ENCODE measurements at regions not wholly inside any gene's neighbourhood (a gene's known extent, or its start where the extent isn't known, plus 50 kb on each side); places are given as distances from the start of the nearest gene placed in this dataset.
A peak's percentile ranks its signal among the peaks of the same experiment; 100 is the strongest.

GRCh38 chr6:40340957-40341356 lies 246.2 kb downstream of the LRFN2 start:
- no peak for DNase-seq (ENCODE audit: extremely low read depth in 1 of 11, low read depth in 9 of 11, low spot score in 4 of 11)

- no peak for DNase-seq (ENCODE audit: extremely low read depth in 1 of 11, low read depth in 9 of 11, low spot score in 4 of 11)
Observed at GRCh38 chr6:40340196-40340595, 247.0 kb downstream of the LRFN2 start.

GRCh38 chr6:40338306-40338705 lies 248.9 kb downstream of the LRFN2 start:
- no peak for DNase-seq (ENCODE audit: extremely low read depth in 1 of 11, low read depth in 9 of 11, low spot score in 4 of 11)

- peak in 5 of 11 donors; percentile 29 to 55 (median 47) for DNase-seq (ENCODE audit: extremely low read depth in 1 of 11, low read depth in 9 of 11, low spot score in 4 of 11)
Observed at GRCh38 chr6:40336940-40337760, 250.0 kb downstream of the LRFN2 start.

- DNase-seq (ENCODE audit: extremely low read depth in 1 of 11, low read depth in 9 of 11, low spot score in 4 of 11) = no peak
Observed at GRCh38 chr6:40336296-40336695, 250.9 kb downstream of the LRFN2 start.

- DNase-seq (ENCODE audit: extremely low read depth in 1 of 11, low read depth in 9 of 11, low spot score in 4 of 11) = no peak
Observed at GRCh38 chr6:40334496-40335270, 252.5 kb downstream of the LRFN2 start.

GRCh38 chr6:40331545-40331944 lies 255.6 kb downstream of the LRFN2 start:
- no peak for DNase-seq (ENCODE audit: extremely low read depth in 1 of 11, low read depth in 9 of 11, low spot score in 4 of 11)

GRCh38 chr6:40330301-40330721 lies 256.9 kb downstream of the LRFN2 start:
- DNase-seq (ENCODE audit: extremely low read depth in 1 of 11, low read depth in 9 of 11, low spot score in 4 of 11) = no peak

- DNase-seq (ENCODE audit: extremely low read depth in 1 of 11, low read depth in 9 of 11, low spot score in 4 of 11) = no peak
Observed at GRCh38 chr6:40328986-40329545, 258.1 kb downstream of the LRFN2 start.

GRCh38 chr6:40328386-40328985 lies 258.7 kb downstream of the LRFN2 start:
- DNase-seq (ENCODE audit: extremely low read depth in 1 of 11, low read depth in 9 of 11, low spot score in 4 of 11) = peak in 1 of 11 donors; percentile 29

GRCh38 chr6:40326714-40327421 lies 260.3 kb downstream of the LRFN2 start:
- DNase-seq (ENCODE audit: extremely low read depth in 1 of 11, low read depth in 9 of 11, low spot score in 4 of 11) = no peak

GRCh38 chr6:40325791-40326190 lies 261.4 kb downstream of the LRFN2 start:
- no peak for DNase-seq (ENCODE audit: extremely low read depth in 1 of 11, low read depth in 9 of 11, low spot score in 4 of 11)

GRCh38 chr6:40325041-40325440 lies 262.1 kb downstream of the LRFN2 start:
- DNase-seq (ENCODE audit: extremely low read depth in 1 of 11, low read depth in 9 of 11, low spot score in 4 of 11) = no peak

GRCh38 chr6:40323881-40324634 lies 263.1 kb downstream of the LRFN2 start:
- DNase-seq (ENCODE audit: extremely low read depth in 1 of 11, low read depth in 9 of 11, low spot score in 4 of 11) = no peak

- DNase-seq (ENCODE audit: extremely low read depth in 1 of 11, low read depth in 9 of 11, low spot score in 4 of 11) = no peak
Observed at GRCh38 chr6:40322336-40322735, 264.8 kb downstream of the LRFN2 start.

- DNase-seq (ENCODE audit: extremely low read depth in 1 of 11, low read depth in 9 of 11, low spot score in 4 of 11) = no peak
Observed at GRCh38 chr6:40321616-40322015, 265.5 kb downstream of the LRFN2 start.

- no peak for DNase-seq (ENCODE audit: extremely low read depth in 1 of 11, low read depth in 9 of 11, low spot score in 4 of 11)
Observed at GRCh38 chr6:40320947-40321346, 266.2 kb downstream of the LRFN2 start.

GRCh38 chr6:40320441-40320840 lies 266.7 kb downstream of the LRFN2 start:
- no peak for DNase-seq (ENCODE audit: extremely low read depth in 1 of 11, low read depth in 9 of 11, low spot score in 4 of 11)

All from renal cortex interstitium (tissue), 11 donors.